H1 (cell line): ENCODE measurements at regions not wholly inside any gene's neighbourhood (a gene's known extent, or its start where the extent isn't known, plus 50 kb on each side); places are given as distances from the start of the nearest gene placed in this dataset.

Experiments
- CTCF ChIA-PET: fragments of 300-600 bp; sonication (Branson Sonifier 250); formaldehyde crosslinking; loops from one replicate; lab custom pipeline; 2021; ENCODE audit not compliant: partially characterized antibody; lab: Charles Lee
- POLR2A ChIA-PET: fragments of 300-600 bp; sonication (Branson Sonifier 250); formaldehyde crosslinking; loops from one replicate; lab custom pipeline; 2021; ENCODE audit warnings: inconsistent platforms; ENCODE audit not compliant: partially characterized antibody; lab: Charles Lee
- DNase-seq, 2 experiments: peaks; one replicate each; pipeline versions ENCODE4 v3.0.0 to v3.0.0-alpha.2; 2010 to 2022; ENCODE audit warnings: low spot score in 2 of 2, low read depth in 1 of 2, mixed read lengths in 1 of 2
- FAIRE-seq: peaks from 2 replicates; lab custom pipeline; 2011; peaks lifted over from hg19 to GRCh38; lab: Jason Lieb, UNC
- H2AFZ ChIP-seq: 2 replicates; pipeline ENCODE4 v1.8.1; 2012; ENCODE audit warnings: low read length, inconsistent platforms
- H2AK5ac ChIP-seq: 2 replicates; pipeline ENCODE4 v1.6.1; 2013; ENCODE audit warnings: low read depth, low read length
- H2BK120ac ChIP-seq: replicated peaks from 2 replicates; pipeline ENCODE3; 2013; ENCODE audit warnings: low read depth, low read length, inconsistent platforms
- H2BK12ac ChIP-seq: 2 replicates; pipeline ENCODE4 v1.6.1; 2013; ENCODE audit warnings: low read depth, low read length
- H2BK15ac ChIP-seq: 2 replicates; pipeline ENCODE4 v1.6.1; 2013; ENCODE audit warnings: low read length
- H2BK20ac ChIP-seq: 2 replicates; pipeline ENCODE4 v1.6.1; 2013; ENCODE audit warnings: low read length
- H2BK5ac ChIP-seq: 2 replicates; pipeline ENCODE4 v1.6.1; 2013; ENCODE audit warnings: low read depth, low read length
- H3K14ac ChIP-seq: 2 replicates; pipeline ENCODE4 v1.6.1; 2013; ENCODE audit warnings: inconsistent platforms; ENCODE audit not compliant: insufficient read length
- H3K18ac ChIP-seq: 2 replicates; pipeline ENCODE4 v1.6.1; 2013; ENCODE audit warnings: low read length; ENCODE audit errors: extremely low read depth
- H3K23ac ChIP-seq: 2 replicates; pipeline ENCODE4 v1.6.1; 2013; ENCODE audit warnings: inconsistent platforms; ENCODE audit not compliant: insufficient read length
- H3K23me2 ChIP-seq: 2 replicates; pipeline ENCODE4 v1.6.1; 2013; ENCODE audit warnings: low read depth, low read length
- H3K27ac ChIP-seq: 2 replicates; pipeline ENCODE4 v1.6.1; 2011; ENCODE audit warnings: low read depth, low read length, inconsistent platforms
- H3K27me3 ChIP-seq, 4 experiments: replicated peaks in 1 of 4; 1 replicate in 1 of 4; 2 replicates in 3 of 4; pipeline versions ENCODE4 v1.6.1 to v1.8.1; 2011 to 2013; ENCODE audit warnings: low read length in 3 of 4, mild to moderate bottlenecking in 3 of 4, inconsistent platforms in 2 of 4, mixed read lengths in 2 of 4, moderate library complexity in 1 of 4; ENCODE audit not compliant: control insufficient read depth in 3 of 4, insufficient read depth in 3 of 4; ENCODE audit errors: extremely low read depth in 1 of 4
- H3K36me3 ChIP-seq, 4 experiments: 2 replicates each; pipeline versions ENCODE4 v1.6.1 to v1.8.1; 2011 to 2013; ENCODE audit warnings: mild to moderate bottlenecking in 4 of 4, low read length in 3 of 4, moderate library complexity in 2 of 4, control low read depth in 1 of 4, inconsistent platforms in 1 of 4; ENCODE audit not compliant: insufficient read depth in 4 of 4, control insufficient read depth in 2 of 4
- H3K4ac ChIP-seq: replicated peaks from 2 replicates; pipeline ENCODE3; 2013; ENCODE audit warnings: low read length, low read depth, mixed read lengths, inconsistent platforms; ENCODE audit not compliant: insufficient read length
- H3K4me1 ChIP-seq, 4 experiments: replicated peaks in 1 of 4; 1 replicate in 1 of 4; 2 replicates in 3 of 4; pipeline versions ENCODE4 v1.6.1 to v1.8.1; 2011 to 2013; ENCODE audit warnings: low read length in 3 of 4, inconsistent platforms in 2 of 4, mixed read lengths in 1 of 4; ENCODE audit not compliant: insufficient read depth in 4 of 4, control insufficient read depth in 3 of 4
- H3K4me2 ChIP-seq, 2 experiments: 2 replicates each; pipeline versions ENCODE4 v1.6.1 to v1.8.1; 2011 to 2013; ENCODE audit warnings: low read depth in 2 of 2, low read length in 2 of 2, control low read depth in 1 of 2, inconsistent platforms in 1 of 2, mild to moderate bottlenecking in 1 of 2; ENCODE audit not compliant: insufficient read depth in 1 of 2
- H3K4me3 ChIP-seq, 4 experiments: fragments of 200-600, 300-600 bp in 1 of 4; sonication (generic), shearing (Covaris generic), sonication (Bioruptor Twin) in 1 of 4; 2 replicates each; pipeline versions ENCODE4 v1.5.1 to v1.8.1; 2011 to 2016; ENCODE audit warnings: low read length in 4 of 4, low read depth in 3 of 4, control low read depth in 2 of 4, inconsistent platforms in 2 of 4, mild to moderate bottlenecking in 2 of 4, mixed read lengths in 1 of 4, moderate library complexity in 1 of 4; ENCODE audit not compliant: insufficient read depth in 2 of 4; ENCODE audit errors: extremely low read depth in 1 of 4
- H3K56ac ChIP-seq: replicated peaks from 2 replicates; pipeline ENCODE3; 2013; ENCODE audit warnings: low read depth, mild to moderate bottlenecking, mixed read lengths, low read length, inconsistent platforms; ENCODE audit not compliant: insufficient read length
- H3K79me1 ChIP-seq: 2 replicates; pipeline ENCODE4 v1.6.1; 2013; ENCODE audit warnings: low read depth, low read length, control low read depth
- H3K79me2 ChIP-seq, 2 experiments: 2 replicates each; pipeline versions ENCODE4 v1.6.1 to v1.8.1; 2012 to 2013; ENCODE audit warnings: low read length in 2 of 2, mild to moderate bottlenecking in 2 of 2, inconsistent platforms in 1 of 2; ENCODE audit not compliant: insufficient read depth in 2 of 2, control insufficient read depth in 1 of 2
- H3K9ac ChIP-seq, 4 experiments: replicated peaks in 1 of 4; 1 replicate in 1 of 4; 2 replicates in 3 of 4; pipeline versions ENCODE4 v1.6.1 to v1.8.1; 2011 to 2013; ENCODE audit warnings: low read depth in 3 of 4, low read length in 3 of 4, control low read depth in 2 of 4, mild to moderate bottlenecking in 2 of 4, moderate library complexity in 2 of 4, inconsistent platforms in 1 of 4; ENCODE audit errors: extremely low read depth in 1 of 4
- H3K9me3 ChIP-seq, 2 experiments: 2 replicates each; pipeline versions ENCODE4 v1.6.1 to v1.8.1; 2012 to 2013; ENCODE audit warnings: mild to moderate bottlenecking in 2 of 2, moderate library complexity in 2 of 2, control low read depth in 1 of 2, inconsistent platforms in 1 of 2, low read depth in 1 of 2, low read length in 1 of 2, mixed read lengths in 1 of 2; ENCODE audit not compliant: insufficient read depth in 2 of 2
- H4K20me1 ChIP-seq, 2 experiments: replicated peaks in 1 of 2; 2 replicates each; pipeline versions ENCODE3 to v1.8.1; 2011 to 2013; ENCODE audit warnings: inconsistent platforms in 2 of 2, low read length in 2 of 2, mild to moderate bottlenecking in 1 of 2; ENCODE audit not compliant: insufficient read depth in 2 of 2, control insufficient read depth in 1 of 2
- H4K5ac ChIP-seq: 2 replicates; pipeline ENCODE4 v1.6.1; 2013; ENCODE audit warnings: low read length, low read depth, mixed read lengths, inconsistent platforms; ENCODE audit not compliant: insufficient read length
- H4K8ac ChIP-seq: 2 replicates; pipeline ENCODE4 v1.8.0; 2013; ENCODE audit warnings: mild to moderate bottlenecking, moderate library complexity, low read length, inconsistent platforms; ENCODE audit not compliant: insufficient read depth; ENCODE audit errors: extremely low read depth
- H4K91ac ChIP-seq: replicated peaks from 2 replicates; pipeline ENCODE3; 2013; ENCODE audit warnings: low read length, mixed read lengths, inconsistent platforms; ENCODE audit not compliant: insufficient read length
- CBX8 ChIP-seq: fragments of 300-800, 300-1000 bp; sonication (generic); IDR thresholded peaks from 2 replicates; pipeline ENCODE4 v1.7.1; 2016; ENCODE audit warnings: low read depth, low read length, borderline replicate concordance
- CHD1 ChIP-seq: IDR thresholded peaks from 2 replicates; pipeline ENCODE4 v1.6.1; 2012; ENCODE audit warnings: low read depth, low read length, improper control_type of control experiment
- CTCF ChIP-seq, 3 experiments: IDR thresholded peaks; 1 replicate in 2 of 3; 2 replicates in 1 of 3; pipeline versions ENCODE4 v1.5.1 to v1.6.1; 2011; ENCODE audit warnings: low read length in 3 of 3, mild to moderate bottlenecking in 3 of 3, inconsistent platforms in 2 of 3, low read depth in 1 of 3, moderate library complexity in 1 of 3; ENCODE audit not compliant: insufficient read depth in 1 of 3; ENCODE audit errors: control extremely low read depth in 1 of 3
- KDM1A ChIP-seq: fragments of 200-600, 300-600 bp; sonication (generic); IDR thresholded peaks from 2 replicates; pipeline ENCODE4 v1.7.1; 2016; ENCODE audit warnings: mild to moderate bottlenecking, low read length, borderline replicate concordance
- NANOG ChIP-seq: IDR thresholded peaks from 2 replicates; pipeline ENCODE4 v1.6.1; 2011; ENCODE audit warnings: low read length, low read depth, mild to moderate bottlenecking, inconsistent platforms; ENCODE audit not compliant: insufficient read depth, poor library complexity, severe bottlenecking
- NRF1 ChIP-seq: IDR thresholded peaks from 2 replicates; pipeline ENCODE4 v1.6.1; 2011; ENCODE audit warnings: mild to moderate bottlenecking, low read depth, low read length, improper control_type of control experiment
- RXRA ChIP-seq: IDR thresholded peaks from 2 replicates; pipeline ENCODE4 v1.6.1; 2011; ENCODE audit warnings: low read depth, mild to moderate bottlenecking, low read length, moderate library complexity; ENCODE audit not compliant: insufficient read depth
- SAP30 ChIP-seq: fragments of 300-600 bp; sonication (generic); IDR thresholded peaks from 2 replicates; pipeline ENCODE4 v1.7.1; 2012; ENCODE audit warnings: low read length, moderate library complexity, mild to moderate bottlenecking, inconsistent platforms; ENCODE audit not compliant: insufficient read depth, insufficient replicate concordance
- SP4 ChIP-seq: IDR thresholded peaks from 2 replicates; pipeline ENCODE4 v1.6.1; 2012; ENCODE audit warnings: low read length, inconsistent platforms
- TAF1 ChIP-seq: IDR thresholded peaks from 2 replicates; pipeline ENCODE4 v1.6.1; 2011; ENCODE audit warnings: mild to moderate bottlenecking, low read depth, low read length
- USF2 ChIP-seq: IDR thresholded peaks from 2 replicates; pipeline ENCODE4 v1.6.1; 2011; ENCODE audit warnings: low read length, improper control_type of control experiment
- YY1 ChIP-seq: IDR thresholded peaks from 2 replicates; pipeline ENCODE4 v1.6.1; 2011; ENCODE audit warnings: low read depth, mild to moderate bottlenecking, low read length

- Histone ChIP-seq H3K4me2 (no peak overlapping the region), H2BK12ac (no peak overlapping the region), H3K27me3 (no peaks in the 10 kb centered on the region), H4K5ac (no peak overlapping the region), H3K9me3 (no peaks in the 10 kb centered on the region), H3K79me1 (no peaks in the 10 kb centered on the region), H3K14ac (no peak overlapping the region), H3K79me2 (no peaks in the 10 kb centered on the region), H4K91ac (no peak overlapping the region), H2BK5ac (no peak overlapping the region), H3K56ac (no peak overlapping the region), H3K9ac (no peak overlapping the region), H3K18ac (no peak overlapping the region), H3K23ac (no peak overlapping the region), H2BK120ac (no peak overlapping the region), H3K23me2 (no peaks in the 10 kb centered on the region), H3K36me3 (no peaks in the 10 kb centered on the region), H3K4me1 (no peaks in the 10 kb centered on the region), H2AK5ac (no peak overlapping the region), H2AFZ (no peak overlapping the region), H3K27ac (no peak overlapping the region), H2BK20ac (no peak overlapping the region), H4K20me1 (no peaks in the 10 kb centered on the region), H3K4me3 (no peak overlapping the region), H2BK15ac (no peak overlapping the region), H4K8ac (no peak overlapping the region), H3K4ac (no peak overlapping the region)
- no peak for DNase-seq
- TF ChIP-seq USF2 (no peak), KDM1A (no peak), TAF1 (no peak), CBX8 (no peak), SAP30 (no peak), SP4 (no peak), RXRA (no peak), CHD1 (no peak), NRF1 (no peak), CTCF (IDR thresholded peaks at IDR 0.05; ENCODE audit: control extremely low read depth in 1 of 3, insufficient read depth in 1 of 3, low read depth in 1 of 3, low read length in 3 of 3) (no peak), YY1 (no peak), NANOG (no peak)
- no peak for FAIRE-seq
- ChIA-PET POLR2A (no interaction called here), CTCF (interaction anchor here (0.7 to 2.6 kb wide), 3 partner anchors 9 to 24 kb away, joined by 3 to 8 read pairs (median 7); no protein-coding TSS in a partner anchor)
Observed at GRCh38 chr10:47071891-47072290, 160.7 kb downstream of the PTPN20 start.
